ENCODE measurements at regions not wholly inside any gene's neighbourhood (a gene's known extent, or its start where the extent isn't known, plus 50 kb on each side); places are given as distances from the start of the nearest gene placed in this dataset.
"Not testable (repeated sequence)": the region's sequence is repeated elsewhere in the genome, so short reads cannot be mapped to it uniquely, and the experiment has no call there.

DNA sequence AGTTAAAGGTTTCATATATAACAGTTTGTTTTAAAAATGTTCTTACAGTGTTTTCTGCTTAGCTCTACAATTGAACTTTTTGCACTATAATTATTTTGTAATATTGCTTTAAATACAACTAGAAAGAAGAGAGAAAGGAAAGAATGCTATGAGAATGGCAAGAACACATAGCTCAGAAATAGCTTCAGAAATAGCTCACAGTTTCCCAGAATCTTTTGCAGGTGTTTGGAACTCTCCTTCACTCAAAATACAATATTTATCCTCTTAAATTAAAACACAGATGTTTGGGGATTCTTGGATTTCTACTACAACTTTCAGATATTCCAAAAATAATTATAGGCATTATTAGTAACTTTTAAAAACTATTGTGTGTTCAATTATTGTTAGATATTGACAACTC is 658.0 kb upstream of the DPPA4 start:
- H3K27me3 ChIP-seq (ENCODE audit: control insufficient read depth, insufficient read depth, low read length): no peaks in the 10 kb centered on the region
- TF ChIP-seq, protein P1, sequence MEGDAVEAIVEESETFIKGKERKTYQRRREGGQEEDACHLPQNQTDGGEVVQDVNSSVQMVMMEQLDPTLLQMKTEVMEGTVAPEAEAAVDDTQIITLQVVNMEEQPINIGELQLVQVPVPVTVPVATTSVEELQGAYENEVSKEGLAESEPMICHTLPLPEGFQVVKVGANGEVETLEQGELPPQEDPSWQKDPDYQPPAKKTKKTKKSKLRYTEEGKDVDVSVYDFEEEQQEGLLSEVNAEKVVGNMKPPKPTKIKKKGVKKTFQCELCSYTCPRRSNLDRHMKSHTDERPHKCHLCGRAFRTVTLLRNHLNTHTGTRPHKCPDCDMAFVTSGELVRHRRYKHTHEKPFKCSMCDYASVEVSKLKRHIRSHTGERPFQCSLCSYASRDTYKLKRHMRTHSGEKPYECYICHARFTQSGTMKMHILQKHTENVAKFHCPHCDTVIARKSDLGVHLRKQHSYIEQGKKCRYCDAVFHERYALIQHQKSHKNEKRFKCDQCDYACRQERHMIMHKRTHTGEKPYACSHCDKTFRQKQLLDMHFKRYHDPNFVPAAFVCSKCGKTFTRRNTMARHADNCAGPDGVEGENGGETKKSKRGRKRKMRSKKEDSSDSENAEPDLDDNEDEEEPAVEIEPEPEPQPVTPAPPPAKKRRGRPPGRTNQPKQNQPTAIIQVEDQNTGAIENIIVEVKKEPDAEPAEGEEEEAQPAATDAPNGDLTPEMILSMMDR (IDR thresholded peaks at IDR 0.05; ENCODE audit: low read depth, low read length): no peak
- ChIA-PET CTCF (no interaction called here), POLR2A (no interaction called here)
- H3K4me3 ChIP-seq (ENCODE audit: low read depth, low read length): no peak overlapping the region
- no peak overlapping the region for H3K27ac ChIP-seq (ENCODE audit: low read depth, low read length)
- no peak for DNase-seq (ENCODE audit: low read depth, low spot score)
- no peaks in the 10 kb centered on the region for H3K9me3 ChIP-seq (ENCODE audit: control insufficient read depth, insufficient read depth, low read length)

GRCh38 chr3:110001905-110002304 is 664.6 kb upstream of the DPPA4 start:
- DNase-seq (ENCODE audit: low read depth, low spot score); H3K9me3 ChIP-seq (ENCODE audit: control insufficient read depth, insufficient read depth, low read length); H3K27me3 ChIP-seq (ENCODE audit: control insufficient read depth, insufficient read depth, low read length); H3K4me3 ChIP-seq (ENCODE audit: low read depth, low read length); CTCF ChIA-PET; H3K27ac ChIP-seq (ENCODE audit: low read depth, low read length); POLR2A ChIA-PET: not testable (repeated sequence)

GRCh38 chr3:110006913-110007312 is 669.6 kb upstream of the DPPA4 start:
- Histone ChIP-seq H3K27me3 (ENCODE audit: control insufficient read depth, insufficient read depth, low read length) (no peaks in the 10 kb centered on the region), H3K9me3 (ENCODE audit: control insufficient read depth, insufficient read depth, low read length) (no peaks in the 10 kb centered on the region; the same call in 1 of the 2 replicates), H3K4me3 (ENCODE audit: low read depth, low read length) (no peak overlapping the region), H3K27ac (ENCODE audit: low read depth, low read length) (no peak overlapping the region)
- TF ChIP-seq, protein P1 (IDR thresholded peaks at IDR 0.05; ENCODE audit: low read depth, low read length): no peak
- no peak for DNase-seq (ENCODE audit: low read depth, low spot score)
- POLR2A ChIA-PET: no interaction called here
- CTCF ChIA-PET: interaction anchor here (0.6 kb wide), 1 partner anchor 240 kb away, joined by 3 read pairs; no protein-coding TSS in a partner anchor

DNA sequence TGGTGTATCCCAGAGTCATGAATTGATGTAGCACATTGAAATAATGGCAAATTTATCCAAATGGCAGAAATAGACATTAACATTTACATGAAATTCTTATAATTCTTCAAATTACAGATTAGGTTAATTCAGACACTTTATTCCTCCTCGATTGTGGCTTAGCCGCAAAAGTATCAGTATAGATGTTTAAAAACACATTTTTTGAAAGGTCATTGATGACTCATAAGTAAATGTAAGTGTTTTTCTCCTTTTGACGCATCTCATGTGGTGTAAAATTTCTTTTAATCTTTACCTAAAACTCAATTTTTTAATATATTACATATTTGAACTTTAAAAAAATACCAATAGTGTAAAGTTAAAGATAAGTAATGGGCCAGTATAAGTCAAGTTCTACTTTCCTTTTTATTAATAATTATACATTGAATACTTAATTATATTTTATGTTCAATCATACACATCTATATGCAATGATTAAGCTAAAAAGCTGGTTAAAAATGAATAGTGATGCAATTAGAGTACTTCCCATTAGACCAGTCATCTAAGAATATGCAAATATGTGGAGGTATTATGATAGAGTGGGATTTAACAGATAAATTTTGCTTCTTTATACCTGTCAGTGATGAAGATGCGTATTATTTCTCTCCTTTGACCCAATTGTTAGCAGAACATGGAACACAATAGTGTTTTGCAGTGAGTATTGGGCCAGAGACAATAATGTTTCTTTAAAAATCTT is 678.1 kb upstream of the DPPA4 start:
- ChIA-PET POLR2A (no interaction called here), CTCF (no interaction called here)
- H3K27ac ChIP-seq (ENCODE audit: low read depth, low read length): no peak overlapping the region
- TF ChIP-seq, protein P1 (IDR thresholded peaks at IDR 0.05; ENCODE audit: low read depth, low read length): no peak
- H3K9me3 ChIP-seq (ENCODE audit: control insufficient read depth, insufficient read depth, low read length): no peaks in the 10 kb centered on the region
- H3K27me3 ChIP-seq (ENCODE audit: control insufficient read depth, insufficient read depth, low read length): no peaks in the 10 kb centered on the region
- no peak overlapping the region for H3K4me3 ChIP-seq (ENCODE audit: low read depth, low read length)
- DNase-seq (ENCODE audit: low read depth, low spot score): no peak

- TF ChIP-seq, protein P1 (IDR thresholded peaks at IDR 0.05; ENCODE audit: low read depth, low read length): no peak
- Histone ChIP-seq H3K4me3 (ENCODE audit: low read depth, low read length) (no peak overlapping the region), H3K27ac (ENCODE audit: low read depth, low read length) (no peak overlapping the region), H3K27me3 (ENCODE audit: control insufficient read depth, insufficient read depth, low read length) (no peaks in the 10 kb centered on the region), H3K9me3 (ENCODE audit: control insufficient read depth, insufficient read depth, low read length) (no peaks in the 10 kb centered on the region)
- ChIA-PET CTCF (no interaction called here), POLR2A (no interaction called here)
- no peak for DNase-seq (ENCODE audit: low read depth, low spot score)
These were observed 679.0 kb upstream of the DPPA4 start for GRCh38 chr3:110016235-110016815.

All from AG04450 (cell line).